ENCODE measurements at regions not wholly inside any gene's neighbourhood (a gene's known extent, or its start where the extent isn't known, plus 50 kb on each side); places are given as distances from the start of the nearest gene placed in this dataset.
"Not testable (repeated sequence)": the region's sequence is repeated elsewhere in the genome, so short reads cannot be mapped to it uniquely, and the experiment has no call there.

DNA sequence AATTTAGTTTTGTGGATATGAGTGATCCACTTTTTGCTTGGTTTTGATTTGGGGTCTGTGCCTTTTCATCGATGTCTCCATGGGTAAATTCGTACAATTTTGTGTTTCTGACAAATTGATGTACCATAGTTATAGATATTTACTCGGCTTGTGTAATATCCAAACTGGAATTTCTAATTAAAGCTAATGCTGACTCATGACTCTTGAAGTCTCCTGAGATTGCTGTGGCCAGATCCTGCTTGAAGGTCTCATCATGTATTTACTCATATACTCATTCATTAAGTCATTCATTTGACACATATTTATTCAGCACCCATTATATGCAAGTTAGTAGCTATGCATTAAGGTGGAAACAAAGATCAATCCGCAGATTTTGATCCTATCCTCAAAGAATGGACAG is 423.2 kb downstream of the RWDD3 start:
- intact Hi-C loops (cut with DNase I): no loop called here
- H3K36me3 ChIP-seq: no peaks in the 10 kb centered on the region
- no peaks in the 10 kb centered on the region for H3K9me3 ChIP-seq
- DNase-seq (ENCODE audit: low spot score in 2 of 2): no peak
- TF ChIP-seq, protein P1, sequence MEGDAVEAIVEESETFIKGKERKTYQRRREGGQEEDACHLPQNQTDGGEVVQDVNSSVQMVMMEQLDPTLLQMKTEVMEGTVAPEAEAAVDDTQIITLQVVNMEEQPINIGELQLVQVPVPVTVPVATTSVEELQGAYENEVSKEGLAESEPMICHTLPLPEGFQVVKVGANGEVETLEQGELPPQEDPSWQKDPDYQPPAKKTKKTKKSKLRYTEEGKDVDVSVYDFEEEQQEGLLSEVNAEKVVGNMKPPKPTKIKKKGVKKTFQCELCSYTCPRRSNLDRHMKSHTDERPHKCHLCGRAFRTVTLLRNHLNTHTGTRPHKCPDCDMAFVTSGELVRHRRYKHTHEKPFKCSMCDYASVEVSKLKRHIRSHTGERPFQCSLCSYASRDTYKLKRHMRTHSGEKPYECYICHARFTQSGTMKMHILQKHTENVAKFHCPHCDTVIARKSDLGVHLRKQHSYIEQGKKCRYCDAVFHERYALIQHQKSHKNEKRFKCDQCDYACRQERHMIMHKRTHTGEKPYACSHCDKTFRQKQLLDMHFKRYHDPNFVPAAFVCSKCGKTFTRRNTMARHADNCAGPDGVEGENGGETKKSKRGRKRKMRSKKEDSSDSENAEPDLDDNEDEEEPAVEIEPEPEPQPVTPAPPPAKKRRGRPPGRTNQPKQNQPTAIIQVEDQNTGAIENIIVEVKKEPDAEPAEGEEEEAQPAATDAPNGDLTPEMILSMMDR (IDR thresholded peaks at IDR 0.05): no peak
- H3K27ac ChIP-seq: no peak overlapping the region
- H3K4me1 ChIP-seq: no peaks in the 10 kb centered on the region
- H3K27me3 ChIP-seq: no peaks in the 10 kb centered on the region
- no peak overlapping the region for H3K4me3 ChIP-seq

DNA sequence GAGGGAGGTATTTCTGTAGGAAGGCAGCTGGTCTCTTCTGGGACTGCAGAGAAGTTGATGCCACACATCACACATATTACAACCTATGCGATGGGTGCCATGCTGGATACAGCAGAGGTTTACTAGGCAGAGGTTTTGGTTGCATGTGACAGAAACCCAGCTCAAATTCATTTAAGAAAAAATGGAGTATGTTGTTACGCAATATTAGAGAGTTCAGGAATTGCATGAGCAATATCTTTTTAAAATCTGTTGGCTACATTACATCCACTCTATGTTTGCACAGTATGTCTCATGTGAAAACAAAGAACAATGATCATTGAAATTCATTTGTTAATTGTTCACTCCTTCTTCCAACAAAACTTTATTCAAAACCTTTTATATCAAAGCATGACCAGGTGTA is 425.2 kb downstream of the RWDD3 start:
- Histone ChIP-seq H3K9me3 (peaks cover 3 to 14% of the 10 kb centered on the region in 2 donors), H3K4me1 (no peaks in the 10 kb centered on the region), H3K4me3 (no peak overlapping the region), H3K36me3 (no peaks in the 10 kb centered on the region), H3K27me3 (no peaks in the 10 kb centered on the region), H3K27ac (no peak overlapping the region)
- TF ChIP-seq, protein P1 (IDR thresholded peaks at IDR 0.05): no peak
- intact Hi-C loops (cut with DNase I): no loop called here
- DNase-seq (ENCODE audit: low spot score in 2 of 2): no peak

DNA sequence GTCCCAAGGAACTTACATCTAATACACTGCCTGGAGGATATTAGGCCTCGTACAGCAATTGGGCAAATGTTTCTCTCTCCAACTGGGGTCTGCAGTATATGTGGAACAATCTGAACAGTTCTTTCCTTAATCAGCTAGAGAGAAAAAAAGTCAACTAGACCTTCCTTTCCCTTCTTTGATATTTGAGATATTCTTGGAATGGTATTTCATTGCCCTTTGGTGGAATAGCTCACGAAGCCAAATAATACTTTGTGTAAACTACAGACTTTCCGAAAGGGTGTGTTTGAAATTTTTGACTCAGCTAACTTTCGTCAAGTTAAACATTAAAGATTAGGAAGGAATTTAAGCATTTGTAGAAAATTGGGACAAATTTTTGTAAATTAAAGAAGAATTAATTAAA is 425.6 kb downstream of the RWDD3 start:
- H3K27ac ChIP-seq: no peak overlapping the region
- intact Hi-C loops (cut with DNase I): no loop called here

DNA sequence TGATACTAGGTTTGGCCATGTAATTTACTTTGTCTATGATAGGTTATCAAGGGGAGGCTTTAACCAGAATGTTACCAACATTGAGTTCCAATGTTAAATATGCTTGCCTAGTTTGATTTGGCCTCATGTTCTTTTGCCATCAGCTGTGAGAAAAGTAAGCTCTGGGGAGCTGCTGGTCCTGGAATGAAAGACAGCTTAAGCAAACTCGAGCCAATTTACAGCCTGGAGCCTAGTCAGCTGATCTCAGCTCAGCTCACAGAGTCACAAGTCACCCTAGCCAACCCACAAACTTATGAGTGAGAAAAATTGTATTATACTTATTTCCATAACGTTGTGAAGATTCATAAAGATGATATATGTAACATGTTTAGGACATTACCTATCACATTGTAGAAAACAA is 426.7 kb downstream of the RWDD3 start:
- H3K4me1 ChIP-seq: no peaks in the 10 kb centered on the region
- TF ChIP-seq, protein P1 (IDR thresholded peaks at IDR 0.05): no peak
- H3K27ac ChIP-seq: no peak overlapping the region
- no peaks in the 10 kb centered on the region for H3K36me3 ChIP-seq
- no peaks in the 10 kb centered on the region for H3K27me3 ChIP-seq
- no peak for DNase-seq (ENCODE audit: low spot score in 2 of 2)
- H3K9me3 ChIP-seq: peaks cover 3 to 14% of the 10 kb centered on the region in 2 donors
- H3K4me3 ChIP-seq: no peak overlapping the region
- intact Hi-C loops (cut with DNase I): no loop called here

More for the DNA sequence above, 425.6 kb downstream of the RWDD3 start:
- Histone ChIP-seq H3K4me3 (no peak overlapping the region), H3K27me3 (no peaks in the 10 kb centered on the region), H3K36me3 (no peaks in the 10 kb centered on the region), H3K9me3 (peaks cover 3 to 14% of the 10 kb centered on the region in 2 donors), H3K4me1 (no peaks in the 10 kb centered on the region)
- TF ChIP-seq, protein P1 (IDR thresholded peaks at IDR 0.05): no peak
- no peak for DNase-seq (ENCODE audit: low spot score in 2 of 2)

DNA sequence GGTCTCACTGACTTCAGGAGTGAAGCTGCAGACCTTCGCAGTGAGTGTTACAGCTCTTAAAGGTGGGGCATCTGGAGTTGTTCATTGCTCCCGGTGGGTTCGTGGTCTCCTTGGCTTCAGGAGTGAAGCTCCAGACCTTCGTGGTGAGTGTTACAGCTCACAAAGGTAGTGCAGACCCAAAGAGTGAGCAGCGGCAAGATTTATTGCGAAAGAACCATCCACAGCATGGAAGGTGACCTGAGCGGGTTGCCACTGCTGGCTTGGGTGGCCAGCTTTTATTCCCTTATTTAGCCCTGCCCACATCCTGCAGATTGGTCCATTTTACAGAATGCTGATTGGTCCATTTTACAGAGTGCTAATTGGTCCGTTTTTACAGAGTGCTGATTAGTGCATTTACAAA is 429.5 kb downstream of the RWDD3 start:
- H3K36me3 ChIP-seq; intact Hi-C loops (cut with DNase I); DNase-seq (ENCODE audit: low spot score in 2 of 2); H3K27me3 ChIP-seq; H3K4me3 ChIP-seq; H3K4me1 ChIP-seq; H3K27ac ChIP-seq: not testable (repeated sequence)
- H3K9me3 ChIP-seq: peaks cover 3 to 14% of the 10 kb centered on the region in 2 donors

DNA sequence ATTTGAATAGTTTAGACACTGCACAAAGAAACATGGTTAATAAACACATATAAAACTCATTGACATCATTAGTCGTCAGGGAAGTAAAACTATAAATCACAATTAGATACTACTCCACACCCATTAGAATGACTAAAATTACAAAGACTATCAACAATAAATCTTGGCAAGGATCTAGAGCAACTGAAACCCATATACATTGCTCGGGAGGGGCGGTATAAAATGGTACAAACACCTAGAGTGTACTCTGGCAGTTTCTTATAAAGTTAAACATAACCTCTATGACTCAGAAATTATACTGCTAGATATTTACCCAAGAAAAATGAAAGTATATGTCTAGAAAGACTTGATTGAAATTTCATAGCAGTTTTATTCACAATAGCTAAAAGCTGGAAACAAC is 434.2 kb downstream of the RWDD3 start:
- no peaks in the 10 kb centered on the region for H3K36me3 ChIP-seq
- no peaks in the 10 kb centered on the region for H3K27me3 ChIP-seq
- H3K4me1 ChIP-seq: no peaks in the 10 kb centered on the region
- DNase-seq (ENCODE audit: low spot score in 2 of 2): no peak
- peaks cover 3 to 8% of the 10 kb centered on the region in 2 donors for H3K9me3 ChIP-seq
- TF ChIP-seq, protein P1 (IDR thresholded peaks at IDR 0.05): no peak
- H3K4me3 ChIP-seq: no peak overlapping the region
- H3K27ac ChIP-seq: no peak overlapping the region
- intact Hi-C loops (cut with DNase I): no loop called here

DNA sequence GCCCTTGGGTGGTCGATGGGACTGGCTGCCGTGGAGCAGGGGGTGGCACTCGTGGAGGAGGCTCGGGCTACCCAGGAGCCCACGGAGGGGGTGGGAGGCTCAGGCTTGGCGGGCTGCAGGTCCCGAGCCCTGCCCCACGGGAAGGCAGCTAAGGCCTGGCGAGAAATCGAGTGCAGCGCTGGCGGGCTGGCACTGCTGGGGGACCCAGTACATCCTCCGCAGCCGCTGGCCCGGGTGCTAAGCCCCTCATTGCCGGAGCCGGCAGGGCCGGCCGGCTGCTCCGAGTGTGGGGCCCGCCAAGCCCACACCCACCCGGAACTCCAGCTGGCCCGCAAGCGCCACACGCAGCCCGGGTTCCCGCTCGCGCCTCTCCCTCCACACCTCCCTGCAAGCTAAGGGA is 435.6 kb downstream of the RWDD3 start:
- intact Hi-C loops (cut with DNase I); H3K27ac ChIP-seq; H3K9me3 ChIP-seq; H3K27me3 ChIP-seq; H3K4me3 ChIP-seq; H3K36me3 ChIP-seq; H3K4me1 ChIP-seq; DNase-seq (ENCODE audit: low spot score in 2 of 2): not testable (repeated sequence)
